OCI-LY7 (cell line): ENCODE measurements at regions not wholly inside any gene's neighbourhood (a gene's known extent, or its start where the extent isn't known, plus 50 kb on each side); places are given as distances from the start of the nearest gene placed in this dataset.

Experiments
- CTCF ChIP-seq: fragments of 200-600 bp; sonication (generic); conservative IDR thresholded peaks from 2 replicates; pipeline ENCODE4 v1.5.1; 2014; ENCODE audit warnings: mild to moderate bottlenecking, antibody characterized with exemption, low read length, moderate library complexity, mixed read lengths
- EZH2phosphoT487 ChIP-seq: fragments of 200-600 bp; sonication (generic); IDR thresholded peaks from 2 replicates; pipeline ENCODE4 v1.6.1; 2018; ENCODE audit warnings: low read depth, borderline replicate concordance, mild to moderate bottlenecking, mixed run types, antibody characterized with exemption, low read length, moderate library complexity, mixed read lengths

GRCh38 chr18:73840319-73840945, 307.2 kb downstream of the FBXO15 start:
- TF ChIP-seq CTCF (no peak), EZH2phosphoT487 (no peak)
